ENCODE measurements at regions not wholly inside any gene's neighbourhood (a gene's known extent, or its start where the extent isn't known, plus 50 kb on each side); places are given as distances from the start of the nearest gene placed in this dataset.

DNA sequence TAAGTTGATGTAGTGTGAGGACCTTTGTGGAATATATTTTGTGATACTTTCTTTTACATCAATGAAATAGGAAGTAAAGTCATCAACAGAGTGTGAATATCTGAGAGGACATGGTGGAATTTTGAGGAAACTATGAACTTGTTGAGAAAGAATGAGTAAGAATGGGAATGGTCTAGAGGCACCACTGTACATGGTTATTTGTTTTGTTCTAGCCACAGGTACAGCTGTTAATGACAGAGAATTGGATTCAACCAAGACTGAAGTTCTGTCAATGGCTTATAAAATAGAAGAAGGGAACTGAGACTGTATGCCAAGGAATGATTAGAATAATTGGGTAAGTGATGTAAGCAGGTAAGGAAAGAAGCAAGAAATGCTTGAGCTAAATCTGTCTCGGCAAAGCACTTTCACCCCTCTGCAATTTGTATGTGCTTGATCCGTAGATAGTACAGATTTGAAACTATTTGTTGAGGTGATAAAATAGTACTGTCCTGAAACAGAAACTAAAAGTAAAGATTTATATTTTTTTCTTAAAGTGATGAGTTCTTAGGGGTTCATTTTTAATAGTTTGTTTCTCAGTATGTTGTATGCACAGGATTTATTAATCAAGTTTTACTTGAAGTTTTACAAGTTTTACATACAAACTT is 468.8 kb upstream of the SMC2 start:
- no peak overlapping the region for H3K4me3 ChIP-seq (ENCODE audit: low read depth, low read length)
- no peak for FAIRE-seq
- no peaks in the 10 kb centered on the region for H3K27me3 ChIP-seq (ENCODE audit: control insufficient read depth, insufficient read depth, low read length)
- TF ChIP-seq, protein P1, sequence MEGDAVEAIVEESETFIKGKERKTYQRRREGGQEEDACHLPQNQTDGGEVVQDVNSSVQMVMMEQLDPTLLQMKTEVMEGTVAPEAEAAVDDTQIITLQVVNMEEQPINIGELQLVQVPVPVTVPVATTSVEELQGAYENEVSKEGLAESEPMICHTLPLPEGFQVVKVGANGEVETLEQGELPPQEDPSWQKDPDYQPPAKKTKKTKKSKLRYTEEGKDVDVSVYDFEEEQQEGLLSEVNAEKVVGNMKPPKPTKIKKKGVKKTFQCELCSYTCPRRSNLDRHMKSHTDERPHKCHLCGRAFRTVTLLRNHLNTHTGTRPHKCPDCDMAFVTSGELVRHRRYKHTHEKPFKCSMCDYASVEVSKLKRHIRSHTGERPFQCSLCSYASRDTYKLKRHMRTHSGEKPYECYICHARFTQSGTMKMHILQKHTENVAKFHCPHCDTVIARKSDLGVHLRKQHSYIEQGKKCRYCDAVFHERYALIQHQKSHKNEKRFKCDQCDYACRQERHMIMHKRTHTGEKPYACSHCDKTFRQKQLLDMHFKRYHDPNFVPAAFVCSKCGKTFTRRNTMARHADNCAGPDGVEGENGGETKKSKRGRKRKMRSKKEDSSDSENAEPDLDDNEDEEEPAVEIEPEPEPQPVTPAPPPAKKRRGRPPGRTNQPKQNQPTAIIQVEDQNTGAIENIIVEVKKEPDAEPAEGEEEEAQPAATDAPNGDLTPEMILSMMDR (IDR thresholded peaks at IDR 0.05; ENCODE audit: insufficient read depth, low read length, severe bottlenecking) = no peak
- DNase-seq (ENCODE audit: low read depth) = no peak
- no peaks in the 10 kb centered on the region for H3K36me3 ChIP-seq (ENCODE audit: control insufficient read depth, insufficient read depth, low read length)

- FAIRE-seq = no peak
- Histone ChIP-seq H3K4me3 (ENCODE audit: low read depth, low read length) (no peak overlapping the region), H3K27me3 (ENCODE audit: control insufficient read depth, insufficient read depth, low read length) (no peaks in the 10 kb centered on the region), H3K36me3 (ENCODE audit: control insufficient read depth, insufficient read depth, low read length) (no peaks in the 10 kb centered on the region)
- TF ChIP-seq, protein P1 (IDR thresholded peaks at IDR 0.05; ENCODE audit: insufficient read depth, low read length, severe bottlenecking) = no peak
- peak; percentile 90 for DNase-seq (ENCODE audit: low read depth)
Measured at GRCh38 chr9:103627731-103628130, 466.4 kb upstream of the SMC2 start.

DNA sequence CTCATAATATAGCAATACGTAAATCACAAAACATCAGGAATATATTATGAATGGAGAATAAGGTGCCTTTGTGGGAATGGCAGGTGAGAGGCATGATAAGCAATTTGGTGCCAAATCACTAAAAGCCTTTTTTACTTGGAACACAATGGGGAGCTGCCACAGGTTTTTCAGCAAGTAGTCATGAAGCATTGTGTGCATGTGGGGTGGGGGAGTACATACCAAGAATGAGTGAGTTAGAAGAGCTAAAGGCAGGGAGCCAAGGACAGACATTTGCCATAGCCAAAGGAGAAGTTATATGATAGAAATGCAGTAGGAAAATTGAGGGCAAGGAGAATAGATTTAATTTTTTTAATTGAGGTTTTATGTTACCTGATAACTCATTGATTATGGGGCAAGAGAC is 445.0 kb upstream of the SMC2 start:
- TF ChIP-seq, protein P1 (IDR thresholded peaks at IDR 0.05; ENCODE audit: insufficient read depth, low read length, severe bottlenecking) = no peak
- no peaks in the 10 kb centered on the region for H3K36me3 ChIP-seq (ENCODE audit: control insufficient read depth, insufficient read depth, low read length)
- no peaks in the 10 kb centered on the region for H3K27me3 ChIP-seq (ENCODE audit: control insufficient read depth, insufficient read depth, low read length)
- no peak overlapping the region for H3K4me3 ChIP-seq (ENCODE audit: low read depth, low read length)
- no peak for DNase-seq (ENCODE audit: low read depth)
- no peak for FAIRE-seq

DNA sequence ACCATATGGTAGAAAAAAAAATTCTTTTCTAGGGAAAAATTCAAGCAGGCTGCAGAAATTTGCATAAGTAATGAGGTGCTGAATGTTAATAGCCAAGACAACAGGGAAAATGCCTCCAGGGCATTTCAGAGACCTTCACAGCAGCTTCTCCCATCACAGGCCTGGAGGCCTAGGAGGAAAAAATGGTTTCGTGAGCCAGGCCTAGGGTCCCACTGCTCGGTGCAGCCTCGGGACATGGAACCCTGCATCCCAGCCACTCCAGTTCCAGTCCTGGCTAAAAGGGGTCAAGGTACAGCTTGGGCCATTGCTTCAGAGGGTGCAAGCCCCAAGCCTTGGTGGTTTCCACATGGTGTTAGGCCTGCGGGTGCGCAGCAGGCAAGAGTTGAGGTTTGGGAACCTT is 436.0 kb upstream of the SMC2 start:
- TF ChIP-seq, protein P1 (IDR thresholded peaks at IDR 0.05; ENCODE audit: insufficient read depth, low read length, severe bottlenecking) = no peak

GRCh38 chr9:103660830-103661229 is 433.3 kb upstream of the SMC2 start:
- FAIRE-seq = no peak
- TF ChIP-seq, protein P1 (IDR thresholded peaks at IDR 0.05; ENCODE audit: insufficient read depth, low read length, severe bottlenecking) = no peak

More for the DNA sequence above, 436.0 kb upstream of the SMC2 start:
- no peaks in the 10 kb centered on the region for H3K27me3 ChIP-seq (ENCODE audit: control insufficient read depth, insufficient read depth, low read length)
- no peak for FAIRE-seq
- H3K4me3 ChIP-seq (ENCODE audit: low read depth, low read length) = no peak overlapping the region
- no peaks in the 10 kb centered on the region for H3K36me3 ChIP-seq (ENCODE audit: control insufficient read depth, insufficient read depth, low read length)
- DNase-seq (ENCODE audit: low read depth) = no peak

GRCh38 chr9:103661663-103662062 is 432.4 kb upstream of the SMC2 start:
- Histone ChIP-seq H3K36me3 (ENCODE audit: control insufficient read depth, insufficient read depth, low read length) (no peaks in the 10 kb centered on the region), H3K4me3 (ENCODE audit: low read depth, low read length) (no peak overlapping the region), H3K27me3 (ENCODE audit: control insufficient read depth, insufficient read depth, low read length) (no peaks in the 10 kb centered on the region)
- DNase-seq (ENCODE audit: low read depth) = no peak
- TF ChIP-seq, protein P1 (IDR thresholded peaks at IDR 0.05; ENCODE audit: insufficient read depth, low read length, severe bottlenecking) = no peak
- FAIRE-seq = no peak

More at GRCh38 chr9:103660830-103661229, 433.3 kb upstream of the SMC2 start:
- H3K4me3 ChIP-seq (ENCODE audit: low read depth, low read length) = no peak overlapping the region
- no peak for DNase-seq (ENCODE audit: low read depth)
- H3K36me3 ChIP-seq (ENCODE audit: control insufficient read depth, insufficient read depth, low read length) = no peaks in the 10 kb centered on the region
- no peaks in the 10 kb centered on the region for H3K27me3 ChIP-seq (ENCODE audit: control insufficient read depth, insufficient read depth, low read length)

All from bronchial epithelial cell (primary cell).